GM06990 (cell line): ENCODE measurements at regions not wholly inside any gene's neighbourhood (a gene's known extent, or its start where the extent isn't known, plus 50 kb on each side); places are given as distances from the start of the nearest gene placed in this dataset.
"Not testable (repeated sequence)": the region's sequence is repeated elsewhere in the genome, so short reads cannot be mapped to it uniquely, and the experiment has no call there.

ENCODE experiments used
- DNase-seq: peaks from one replicate; pipeline ENCODE4 v3.0.0-alpha.2; 2011; ENCODE audit not compliant: insufficient read length; ENCODE audit errors: extremely low read depth
- H3K27me3 ChIP-seq: replicated peaks from 2 replicates; pipeline ENCODE4 v1.6.0; 2011; ENCODE audit warnings: low read length; ENCODE audit not compliant: control insufficient read depth, insufficient read depth
- H3K36me3 ChIP-seq: 2 replicates; pipeline ENCODE4 v1.5.1; 2011; ENCODE audit warnings: low read length; ENCODE audit not compliant: control insufficient read depth, insufficient read depth
- H3K4me3 ChIP-seq: replicated peaks from 2 replicates; pipeline ENCODE4 v1.5.1; 2011; ENCODE audit warnings: low read depth, mild to moderate bottlenecking, control low read depth, low read length
- CTCF ChIP-seq: IDR thresholded peaks from 2 replicates; pipeline ENCODE4 v1.5.1; 2011; ENCODE audit warnings: low read length, control low read depth, mild to moderate bottlenecking, inconsistent platforms; ENCODE audit not compliant: insufficient read depth, poor library complexity, severe bottlenecking

DNA sequence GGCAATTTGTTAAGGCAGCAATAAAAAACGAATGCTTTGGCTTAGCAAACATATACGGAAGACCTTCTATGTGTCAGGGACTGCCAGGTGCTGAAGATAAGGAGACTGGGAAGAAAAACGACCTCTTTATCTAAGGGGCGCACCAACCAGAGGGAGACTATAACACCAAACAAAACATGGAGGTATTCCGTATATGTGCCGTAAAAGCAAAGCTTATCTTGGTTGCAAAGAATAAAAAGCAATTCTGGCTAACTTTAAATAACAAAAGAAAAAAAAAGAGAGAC is 167.1 kb upstream of the KCNJ15 start:
- H3K27me3 ChIP-seq = no peaks in the 10 kb centered on the region
- no peak for DNase-seq
- no peak overlapping the region for H3K4me3 ChIP-seq
- TF ChIP-seq CTCF = no peak
- no peaks in the 10 kb centered on the region for H3K36me3 ChIP-seq

DNA sequence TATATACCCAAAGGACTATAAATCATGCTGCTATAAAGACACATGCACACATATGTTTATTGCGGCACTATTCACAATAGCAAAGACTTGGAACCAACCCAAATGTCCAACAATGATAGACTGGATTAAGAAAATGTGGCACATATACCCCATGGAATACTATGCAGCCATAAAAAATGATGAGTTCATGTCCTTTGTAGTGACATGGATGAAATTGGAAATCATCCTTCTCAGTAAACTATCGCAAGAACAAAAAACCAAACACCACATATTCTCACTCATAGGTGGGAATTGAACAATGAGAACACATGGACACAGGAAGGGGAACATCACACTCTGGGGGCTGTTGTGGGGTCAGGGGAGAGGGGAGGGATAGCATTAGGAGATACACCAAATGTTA is 165.7 kb upstream of the KCNJ15 start:
- not testable (repeated sequence) for DNase-seq, H3K4me3 ChIP-seq, H3K36me3 ChIP-seq, H3K27me3 ChIP-seq

DNA sequence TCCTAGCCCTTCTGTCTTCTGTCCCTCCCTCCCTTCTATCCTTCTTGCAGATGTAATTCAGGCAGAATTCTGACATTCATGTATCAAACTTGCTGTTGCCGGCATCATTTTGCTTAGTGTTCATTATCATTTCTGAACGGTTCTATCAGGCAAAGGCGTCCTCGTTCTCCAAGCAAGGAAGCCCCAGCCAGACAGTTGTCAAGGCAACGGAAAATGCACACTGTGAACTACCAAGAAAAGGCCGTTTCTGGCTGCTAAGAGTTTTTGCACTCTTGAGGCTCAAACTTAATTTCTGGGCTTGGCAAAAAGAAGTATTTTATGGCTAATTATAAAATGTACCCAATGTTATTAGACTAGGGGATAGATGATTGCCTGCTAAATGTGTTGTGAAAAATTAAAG is 164.7 kb upstream of the KCNJ15 start:
- TF ChIP-seq CTCF = no peak
- H3K27me3 ChIP-seq = no peaks in the 10 kb centered on the region
- DNase-seq = no peak
- no peak overlapping the region for H3K4me3 ChIP-seq
- no peaks in the 10 kb centered on the region for H3K36me3 ChIP-seq

- H3K36me3 ChIP-seq = no peaks in the 10 kb centered on the region
- H3K27me3 ChIP-seq = no peaks in the 10 kb centered on the region
- DNase-seq = no peak
- TF ChIP-seq CTCF = no peak
- no peak overlapping the region for H3K4me3 ChIP-seq
Observed at GRCh38 chr21:38095220-38095619, 161.6 kb upstream of the KCNJ15 start.

DNA sequence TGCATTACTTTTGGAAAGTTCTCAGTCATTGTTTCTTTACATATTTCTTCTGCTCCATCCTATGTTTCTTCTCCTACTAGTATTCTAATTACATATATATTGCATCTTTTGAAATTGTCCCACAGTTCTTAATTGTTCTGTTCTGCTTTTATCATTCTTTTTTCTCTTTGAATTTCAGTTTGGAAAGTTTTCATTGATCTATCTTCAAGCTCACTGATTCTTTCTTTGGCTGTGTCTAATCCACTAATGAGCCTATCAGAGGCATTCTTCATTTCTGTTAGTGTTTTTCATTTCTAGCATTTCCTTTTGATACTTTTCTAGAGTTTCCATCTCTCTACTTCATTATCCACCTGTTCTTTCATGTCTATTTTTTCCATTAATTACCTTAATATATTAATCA is 159.0 kb upstream of the KCNJ15 start:
- H3K36me3 ChIP-seq = no peaks in the 10 kb centered on the region
- no peak for TF ChIP-seq CTCF
- H3K27me3 ChIP-seq = no peaks in the 10 kb centered on the region
- H3K4me3 ChIP-seq = no peak overlapping the region
- no peak for DNase-seq

DNA sequence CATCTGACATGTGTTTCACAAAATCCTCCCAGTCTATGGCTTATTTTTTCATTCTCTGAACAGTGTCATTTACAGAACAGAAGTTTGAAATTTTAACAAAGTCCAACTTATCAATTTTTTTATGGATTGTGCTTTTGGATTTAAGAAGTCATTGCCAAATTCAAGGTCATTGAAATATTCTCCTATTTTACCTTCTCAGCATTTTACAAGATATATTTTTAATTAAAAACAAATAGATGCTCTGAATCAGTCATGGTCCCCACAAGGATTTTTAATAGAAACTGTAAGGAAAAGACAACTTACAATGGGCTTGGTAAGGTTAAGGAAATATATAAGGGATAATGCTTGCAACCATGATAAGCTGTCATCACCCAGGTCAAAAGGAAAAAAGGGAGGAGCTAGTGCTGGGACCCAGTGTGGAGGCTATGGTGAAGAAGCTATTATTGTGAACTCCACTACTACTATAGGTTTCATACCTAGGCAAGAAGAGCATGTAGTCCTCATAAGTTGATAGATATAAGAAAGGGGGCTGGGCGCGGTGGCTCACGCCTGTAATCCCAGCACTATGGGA is 144.5 kb upstream of the KCNJ15 start:
- Histone ChIP-seq H3K4me3 (no peak overlapping the region), H3K36me3 (no peaks in the 10 kb centered on the region), H3K27me3 (no peaks in the 10 kb centered on the region)
- TF ChIP-seq CTCF = no peak
- DNase-seq = no peak
